HepG2 (cell line): ENCODE measurements at regions not wholly inside any gene's neighbourhood (a gene's known extent, or its start where the extent isn't known, plus 50 kb on each side); places are given as distances from the start of the nearest gene placed in this dataset.
A peak's percentile ranks its signal among the peaks of the same experiment; 100 is the strongest.

Source experiments
- ATAC-seq: fragments of 200-7000 bp; cut with Tn5 transposase; 3 replicates; pipeline ENCODE4 v1.9.1; 2020; ENCODE audit warnings: mild to moderate bottlenecking, moderate library complexity
- BruUV-seq: library from RNA; stranded (reverse); fragments of 400-500 nt; replicated peaks from 2 replicates; lab custom pipeline; 2021; lab: Mats Ljungman, UMichigan
- CTCF ChIA-PET: fragments of 300-600 bp; formaldehyde crosslinking; extraction: SDS; loops from one replicate; lab custom pipeline; 2021; ENCODE audit warnings: low total read pairs, inconsistent platforms, low intra/inter-chr PET ratio; lab: Yijun Ruan, JAX
- POLR2A ChIA-PET: fragments of 350-600 bp; sonication (Branson Sonifier 250); formaldehyde crosslinking; loops from one replicate; lab custom pipeline; 2020; ENCODE audit warnings: antibody characterized with exemption, inconsistent platforms; lab: Yijun Ruan, JAX
- DNase-seq: peaks from one replicate; pipeline ENCODE4 v3.0.0-alpha.2; 2015; ENCODE audit warnings: low spot score
- FAIRE-seq: peaks from 3 replicates; lab custom pipeline; 2011; peaks lifted over from hg19 to GRCh38; lab: Jason Lieb, UNC
- H2AFZ ChIP-seq: one replicate; pipeline ENCODE4 v1.6.1; 2011; ENCODE audit warnings: low read length, inconsistent platforms
- H3K27ac ChIP-seq: fragments of 300-600 bp; 3 replicates; pipeline ENCODE4 v1.8.0; 2011; ENCODE audit warnings: mixed run types, mild to moderate bottlenecking, mixed read lengths, low read length, inconsistent platforms; ENCODE audit not compliant: insufficient read depth; ENCODE audit errors: extremely low read length
- H3K27me3 ChIP-seq, 2 experiments: fragments of 200-600 bp in 1 of 2; 2 replicates in 1 of 2; 3 replicates in 1 of 2; pipeline versions ENCODE4 v1.6.0 to v1.8.0; 2011; ENCODE audit warnings: low read length in 2 of 2, mild to moderate bottlenecking in 2 of 2, moderate library complexity in 2 of 2, inconsistent platforms in 1 of 2; ENCODE audit not compliant: insufficient read depth in 2 of 2, control insufficient read depth in 1 of 2
- H3K36me3 ChIP-seq, 2 experiments: fragments of 200-600 bp in 1 of 2; replicated peaks in 1 of 2; 2 replicates in 1 of 2; 3 replicates in 1 of 2; pipeline versions ENCODE4 v1.5.1 to v1.8.0; 2011; ENCODE audit warnings: low read length in 2 of 2, inconsistent platforms in 1 of 2; ENCODE audit not compliant: insufficient read depth in 2 of 2, control insufficient read depth in 1 of 2
- H3K4me1 ChIP-seq: 2 replicates; pipeline ENCODE4 v1.5.1; 2012; ENCODE audit warnings: low read length, inconsistent platforms; ENCODE audit not compliant: insufficient read depth
- H3K4me2 ChIP-seq: 2 replicates; pipeline ENCODE4 v1.6.0; 2011; ENCODE audit warnings: low read depth, low read length, inconsistent platforms
- H3K4me3 ChIP-seq, 3 experiments: fragments of 200-600 bp in 1 of 3; sonication (generic), shearing (Covaris generic) in 1 of 3; replicated peaks in 1 of 3; 2 replicates each; pipeline ENCODE4 v1.5.1; 2011 to 2016; ENCODE audit warnings: low read length in 3 of 3, inconsistent platforms in 2 of 3, low read depth in 2 of 3, mild to moderate bottlenecking in 2 of 3, control low read depth in 1 of 3, mixed read lengths in 1 of 3; ENCODE audit not compliant: insufficient read depth in 1 of 3
- H3K79me2 ChIP-seq: one replicate; pipeline ENCODE4 v1.6.1; 2011; ENCODE audit warnings: low read length, inconsistent platforms; ENCODE audit not compliant: insufficient read depth
- H3K9ac ChIP-seq: 2 replicates; pipeline ENCODE4 v1.6.0; 2011; ENCODE audit warnings: mild to moderate bottlenecking, low read depth, low read length, inconsistent platforms; ENCODE audit not compliant: insufficient read depth
- H3K9me3 ChIP-seq: 2 replicates; pipeline ENCODE4 v1.5.1; 2012; ENCODE audit warnings: mild to moderate bottlenecking, low read length
- H4K20me1 ChIP-seq: 2 replicates; pipeline ENCODE4 v1.6.0; 2011; ENCODE audit warnings: inconsistent platforms, mild to moderate bottlenecking, low read length, moderate library complexity; ENCODE audit not compliant: insufficient read depth
- ATF7 ChIP-seq, 2 experiments: fragments of 450-650 bp in 1 of 2; sonication (generic) in 1 of 2; formaldehyde crosslinking in 1 of 2; IDR thresholded peaks; 2 replicates each; pipeline versions ENCODE4 v1.4.0 to v1.6.1; 2016 to 2020; ENCODE audit warnings: antibody characterized with exemption in 1 of 2, mild to moderate bottlenecking in 1 of 2, missing genetic modification reagents in 1 of 2
- CREB1 ChIP-seq, 2 experiments: fragments of 450-650 bp in 1 of 2; IDR thresholded peaks; 2 replicates each; pipeline ENCODE4 v1.6.1; 2016 to 2017; ENCODE audit warnings: control low read depth in 1 of 2, mild to moderate bottlenecking in 1 of 2, missing compliant biosample characterization in 1 of 2, missing genetic modification characterization in 1 of 2
- JUND ChIP-seq: sonication (generic); formaldehyde crosslinking; IDR thresholded peaks from 2 replicates; pipeline ENCODE4 v1.8.0; 2022; ENCODE audit warnings: mild to moderate bottlenecking, missing genetic modification reagents
- KMT2A ChIP-seq: sonication (generic); formaldehyde crosslinking; IDR thresholded peaks from 2 replicates; pipeline ENCODE4 v1.4.0; 2020; ENCODE audit warnings: missing genetic modification reagents
- MEIS1 ChIP-seq: sonication (generic); formaldehyde crosslinking; IDR thresholded peaks from 2 replicates; pipeline ENCODE4 v1.9.0; 2021; ENCODE audit warnings: mild to moderate bottlenecking, missing genetic modification reagents, moderate library complexity, borderline replicate concordance
- SETDB1 ChIP-seq: sonication (generic); formaldehyde crosslinking; IDR thresholded peaks from 2 replicates; pipeline ENCODE4 v1.5.1; 2020; ENCODE audit warnings: missing genetic modification reagents, mild to moderate bottlenecking, borderline replicate concordance
- TFDP2 ChIP-seq: sonication (generic); formaldehyde crosslinking; IDR thresholded peaks from 2 replicates; pipeline ENCODE4 v1.4.0; 2020; ENCODE audit warnings: missing genetic modification reagents
- WIZ ChIP-seq: sonication (generic); formaldehyde crosslinking; IDR thresholded peaks from 2 replicates; pipeline ENCODE4 v1.5.1; 2020; ENCODE audit warnings: mild to moderate bottlenecking, missing genetic modification reagents
- ZNF558 ChIP-seq: sonication (generic); formaldehyde crosslinking; IDR thresholded peaks from 2 replicates; pipeline ENCODE4 v1.9.0; 2022; ENCODE audit warnings: mild to moderate bottlenecking, missing genetic modification reagents, borderline replicate concordance
- ZNF576 ChIP-seq: sonication (generic); formaldehyde crosslinking; IDR thresholded peaks from 2 replicates; pipeline ENCODE4 v1.4.0; 2020; ENCODE audit warnings: mild to moderate bottlenecking, missing genetic modification reagents
- ZNF672 ChIP-seq: sonication (generic); formaldehyde crosslinking; IDR thresholded peaks from 2 replicates; pipeline ENCODE4 v1.8.1; 2022; ENCODE audit warnings: missing genetic modification reagents
- ZNF713 ChIP-seq: sonication (generic); formaldehyde crosslinking; IDR thresholded peaks from 2 replicates; pipeline ENCODE4 v1.4.0; 2020; ENCODE audit warnings: mild to moderate bottlenecking, missing genetic modification reagents
- WGBS: methylation state at CpG from one replicate; pipeline ENCODE4 v1.1.6; 2017; ENCODE audit warnings: low lambda C conversion rate; 5-methylcytosine and 5-hydroxymethylcytosine counted together
- in situ Hi-C: cut with HindIII; loops from 2 replicates; pipeline ENCODE4 v1.10.0; 2017; ENCODE audit warnings: low pct_unique_long_range_greater_than_20kb; ENCODE audit not compliant: extremely low pct_ligation_motif_present
- intact Hi-C: fragments of 100-400 bp; cut with micrococcal nuclease; formaldehyde crosslinking; loops from one replicate; pipeline ENCODE4 v1.10.0; 2022; ENCODE audit not compliant: unreplicated experiment

GRCh38 chr12:42926232-42926631 is 336.7 kb upstream of the PRICKLE1 start:
- no peaks in the 10 kb centered on the region for H3K79me2 ChIP-seq
- ATAC-seq (no peak), DNase-seq (no peak), FAIRE-seq (no peak)
- H3K27ac ChIP-seq: no peak overlapping the region
- no peaks in the 10 kb centered on the region for H4K20me1 ChIP-seq
- ChIA-PET POLR2A (no interaction called here), CTCF (no interaction called here)
- no peaks in the 10 kb centered on the region for H3K36me3 ChIP-seq
- no peak overlapping the region for H2AFZ ChIP-seq
- no peak overlapping the region for H3K4me2 ChIP-seq
- no peak overlapping the region for H3K9ac ChIP-seq
- no peaks in the 10 kb centered on the region for H3K9me3 ChIP-seq
- no peak overlapping the region for H3K4me3 ChIP-seq
- intact Hi-C loops (no loop called here), in situ Hi-C loops (no loop called here)
- no peaks in the 10 kb centered on the region for H3K4me1 ChIP-seq
- TF ChIP-seq TFDP2 (CRISPR knock-in tag) (no peak), ATF7 (IDR thresholded peaks at IDR 0.05) (peak; percentile 93), ATF7 (CRISPR knock-in tag; IDR thresholded peaks at IDR 0.05) (no peak), ZNF713 (CRISPR knock-in tag) (no peak), CREB1 (IDR thresholded peaks at IDR 0.05) (peak; percentile 38), CREB1 (CRISPR knock-in tag; IDR thresholded peaks at IDR 0.05) (no peak), ZNF672 (CRISPR knock-in tag) (no peak)
- no TSS peak for BruUV-seq
- no peaks in the 10 kb centered on the region for H3K27me3 ChIP-seq

GRCh38 chr12:42924482-42924881 is 334.9 kb upstream of the PRICKLE1 start:
- no peaks in the 10 kb centered on the region for H3K4me1 ChIP-seq
- CTCF ChIA-PET: no interaction called here

More at GRCh38 chr12:42924482-42924881, 334.9 kb upstream of the PRICKLE1 start:
- H3K9ac ChIP-seq: no peak overlapping the region
- BruUV-seq: no TSS peak
- H3K36me3 ChIP-seq: no peaks in the 10 kb centered on the region
- in situ Hi-C loops: no loop called here
- WGBS: 0% methylated on average over 1 of the region's 1 CpG
- intact Hi-C loops: no loop called here
- H2AFZ ChIP-seq: no peak overlapping the region
- no peak overlapping the region for H3K27ac ChIP-seq
- no peaks in the 10 kb centered on the region for H3K9me3 ChIP-seq
- no peaks in the 10 kb centered on the region for H3K27me3 ChIP-seq
- POLR2A ChIA-PET: no interaction called here
- H3K79me2 ChIP-seq: no peaks in the 10 kb centered on the region
- H3K4me2 ChIP-seq: no peak overlapping the region
- DNase-seq: no peak
- TF ChIP-seq MEIS1 (CRISPR knock-in tag) (no peak), JUND (CRISPR knock-in tag) (no peak), ZNF576 (CRISPR knock-in tag) (no peak), WIZ (CRISPR knock-in tag) (no peak), ZNF558 (CRISPR knock-in tag) (no peak), SETDB1 (CRISPR knock-in tag) (no peak), KMT2A (no peak)
- TF ChIP-seq, all 625 proteins: peak for 0
- Histone ChIP-seq H3K4me3 (no peak overlapping the region), H4K20me1 (no peaks in the 10 kb centered on the region)
- ATAC-seq: no peak
- FAIRE-seq: no peak
